HUES64 (cell line): ENCODE measurements at regions not wholly inside any gene's neighbourhood (a gene's known extent, or its start where the extent isn't known, plus 50 kb on each side); places are given as distances from the start of the nearest gene placed in this dataset.
"Not testable (repeated sequence)": the region's sequence is repeated elsewhere in the genome, so short reads cannot be mapped to it uniquely, and the experiment has no call there.

Experiments used
- H3K27ac ChIP-seq: 2 replicates; pipeline ENCODE4 v1.7.0; 2013; ENCODE audit warnings: low read depth, low read length, inconsistent platforms
- H3K27me3 ChIP-seq: 2 replicates; pipeline ENCODE4 v1.6.1; 2013; ENCODE audit warnings: mild to moderate bottlenecking, low read length; ENCODE audit not compliant: insufficient read depth
- H3K36me3 ChIP-seq: 2 replicates; pipeline ENCODE4 v1.6.1; 2013; ENCODE audit warnings: mild to moderate bottlenecking, low read length; ENCODE audit not compliant: insufficient read depth
- H3K4me1 ChIP-seq: 2 replicates; pipeline ENCODE4 v1.6.1; 2013; ENCODE audit warnings: mild to moderate bottlenecking, low read length, moderate library complexity; ENCODE audit not compliant: insufficient read depth
- H3K4me3 ChIP-seq: 2 replicates; pipeline ENCODE4 v1.5.1; 2013; ENCODE audit warnings: mild to moderate bottlenecking, low read length, moderate library complexity
- H3K9ac ChIP-seq: 2 replicates; pipeline ENCODE4 v1.6.1; 2013; ENCODE audit warnings: mild to moderate bottlenecking, low read depth, low read length
- H3K9me3 ChIP-seq: 2 replicates; pipeline ENCODE4 v1.6.1; 2013; ENCODE audit warnings: low read depth, low read length; ENCODE audit not compliant: insufficient read depth
- WGBS: fragments of 150-250, 120-280 bp; methylation state at CpG from one replicate; pipeline ENCODE4 v1.1.7; 2013; ENCODE audit warnings: missing lambda C conversion rate; 5-methylcytosine and 5-hydroxymethylcytosine counted together

GRCh38 chr13:19052931-19053330 lies 128.7 kb downstream of the TUBA3C start:
- no peaks in the 10 kb centered on the region for H3K36me3 ChIP-seq
- no peak overlapping the region for H3K9ac ChIP-seq
- H3K4me3 ChIP-seq: no peak overlapping the region
- WGBS: 86% methylated on average over 10 of the region's 11 CpGs
- H3K4me1 ChIP-seq: no peaks in the 10 kb centered on the region
- no peaks in the 10 kb centered on the region for H3K27me3 ChIP-seq
- H3K9me3 ChIP-seq: peaks cover 92% of the 10 kb centered on the region
- H3K27ac ChIP-seq: no peak overlapping the region

DNA sequence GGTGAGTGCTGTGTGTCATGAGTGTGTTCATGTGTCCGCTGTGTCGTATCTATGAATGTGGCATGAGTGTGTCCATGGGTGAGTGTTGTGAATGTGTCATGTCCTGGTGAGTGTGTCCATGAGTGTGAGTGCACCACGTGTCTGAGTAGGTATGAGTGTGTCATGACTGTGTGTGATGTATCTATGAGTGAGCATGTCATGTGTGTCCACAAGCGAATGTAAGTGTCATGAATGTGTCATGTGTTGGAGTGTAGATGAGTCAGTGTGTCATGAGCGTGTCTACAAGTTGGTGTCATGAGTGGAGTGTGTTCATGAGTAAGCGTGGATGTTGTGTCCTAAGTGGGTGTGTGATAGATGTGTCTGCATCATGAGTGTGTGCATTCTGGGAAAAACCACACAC lies 129.4 kb downstream of the TUBA3C start:
- no peaks in the 10 kb centered on the region for H3K4me1 ChIP-seq
- WGBS: 73% methylated on average over 6 of the region's 6 CpGs
- H3K4me3 ChIP-seq: no peak overlapping the region
- no peaks in the 10 kb centered on the region for H3K36me3 ChIP-seq
- peaks cover 92% of the 10 kb centered on the region for H3K9me3 ChIP-seq
- no peaks in the 10 kb centered on the region for H3K27me3 ChIP-seq
- H3K27ac ChIP-seq: no peak overlapping the region
- H3K9ac ChIP-seq: no peak overlapping the region

GRCh38 chr13:19050901-19051300 lies 130.7 kb downstream of the TUBA3C start:
- Histone ChIP-seq H3K4me3 (no peak overlapping the region), H3K9me3 (peaks cover 91% of the 10 kb centered on the region), H3K27me3 (no peaks in the 10 kb centered on the region), H3K27ac (no peak overlapping the region), H3K9ac (no peak overlapping the region), H3K4me1 (no peaks in the 10 kb centered on the region), H3K36me3 (no peaks in the 10 kb centered on the region)
- 73% methylated on average over 10 of the region's 10 CpGs for WGBS

DNA sequence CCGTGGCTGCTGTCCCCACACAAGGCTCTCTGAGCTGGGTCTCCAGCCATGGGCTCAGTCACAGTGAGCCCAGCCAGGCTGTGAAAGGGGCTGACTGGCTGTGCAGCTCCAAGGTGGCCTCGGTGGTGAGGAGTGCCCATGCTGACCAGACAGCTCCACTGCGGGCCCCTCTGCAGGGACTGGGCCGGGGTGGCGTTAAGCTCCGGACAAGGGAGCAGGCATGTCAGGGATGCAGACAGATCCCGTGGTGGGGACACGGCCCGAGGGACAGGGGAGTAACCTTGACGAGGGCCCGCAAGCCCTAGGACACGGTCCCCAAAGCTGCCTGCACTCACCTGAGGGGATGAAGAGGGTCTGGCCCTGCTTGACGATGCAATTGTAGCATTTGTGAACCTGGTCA lies 132.0 kb downstream of the TUBA3C start:
- H3K27me3 ChIP-seq, H3K4me3 ChIP-seq: not testable (repeated sequence)

GRCh38 chr13:19048381-19048780 lies 133.2 kb downstream of the TUBA3C start:
- Histone ChIP-seq H3K4me3 (no peak overlapping the region), H3K27ac (no peak overlapping the region), H3K9ac (no peak overlapping the region), H3K9me3 (peaks cover 89% of the 10 kb centered on the region), H3K4me1 (no peaks in the 10 kb centered on the region), H3K27me3 (no peaks in the 10 kb centered on the region), H3K36me3 (no peaks in the 10 kb centered on the region)
- WGBS: 79% methylated on average over 15 of the region's 15 CpGs

More for the DNA sequence above, 132.0 kb downstream of the TUBA3C start:
- WGBS: 87% methylated on average over 13 of the region's 13 CpGs
- not testable (repeated sequence) for H3K36me3 ChIP-seq, H3K27ac ChIP-seq, H3K4me1 ChIP-seq, H3K9ac ChIP-seq
- H3K9me3 ChIP-seq: peaks cover 91% of the 10 kb centered on the region

DNA sequence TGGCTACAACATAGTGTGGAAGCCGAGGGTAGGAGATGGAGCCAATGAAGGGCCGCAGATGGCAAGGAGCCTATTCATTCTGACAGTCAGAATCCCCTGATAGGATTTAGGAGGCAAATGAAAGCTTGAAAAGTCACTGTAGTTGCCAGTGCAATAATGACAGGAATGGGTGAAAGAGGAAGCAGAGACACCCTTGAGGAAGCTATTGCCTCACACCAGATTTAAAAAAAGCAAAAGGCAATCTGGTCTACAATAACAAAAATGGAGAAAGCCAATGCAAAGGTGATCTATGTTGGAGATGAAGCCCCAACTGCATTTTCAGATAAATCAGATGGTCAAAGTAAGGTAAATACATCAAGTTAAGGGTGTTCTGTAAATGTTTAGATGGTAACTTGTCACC lies 158.5 kb downstream of the TUBA3C start:
- 38% methylated on average over 2 of the region's 2 CpGs for WGBS
- no peak overlapping the region for H3K4me3 ChIP-seq
- H3K4me1 ChIP-seq: no peaks in the 10 kb centered on the region
- peaks cover 86% of the 10 kb centered on the region for H3K9me3 ChIP-seq
- no peaks in the 10 kb centered on the region for H3K27me3 ChIP-seq
- no peak overlapping the region for H3K9ac ChIP-seq
- H3K27ac ChIP-seq: no peak overlapping the region
- no peaks in the 10 kb centered on the region for H3K36me3 ChIP-seq

DNA sequence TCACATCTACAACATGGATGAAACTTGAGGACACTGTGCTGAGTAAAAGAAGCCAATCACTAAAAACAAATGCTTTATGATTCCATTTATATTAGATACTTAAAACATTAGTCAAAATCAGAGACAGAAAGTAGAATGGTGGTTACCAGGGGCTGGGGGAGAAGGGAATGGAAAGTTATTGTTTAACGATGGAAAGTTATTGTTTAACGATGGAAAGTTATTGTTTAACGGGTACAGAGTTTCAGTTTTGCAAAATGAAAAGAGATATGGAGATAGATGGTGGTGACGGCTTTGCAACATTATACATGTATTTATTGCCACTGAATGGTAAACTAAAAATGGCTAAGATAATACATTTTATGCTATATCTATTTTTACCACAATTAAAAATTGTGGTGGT lies 160.6 kb downstream of the TUBA3C start:
- Histone ChIP-seq H3K4me3 (no peak overlapping the region), H3K9ac (no peak overlapping the region), H3K27ac (no peak overlapping the region), H3K4me1 (no peaks in the 10 kb centered on the region), H3K36me3 (no peaks in the 10 kb centered on the region), H3K9me3 (peaks cover 90% of the 10 kb centered on the region), H3K27me3 (no peaks in the 10 kb centered on the region)
- WGBS: 77% methylated on average over 3 of the region's 4 CpGs

DNA sequence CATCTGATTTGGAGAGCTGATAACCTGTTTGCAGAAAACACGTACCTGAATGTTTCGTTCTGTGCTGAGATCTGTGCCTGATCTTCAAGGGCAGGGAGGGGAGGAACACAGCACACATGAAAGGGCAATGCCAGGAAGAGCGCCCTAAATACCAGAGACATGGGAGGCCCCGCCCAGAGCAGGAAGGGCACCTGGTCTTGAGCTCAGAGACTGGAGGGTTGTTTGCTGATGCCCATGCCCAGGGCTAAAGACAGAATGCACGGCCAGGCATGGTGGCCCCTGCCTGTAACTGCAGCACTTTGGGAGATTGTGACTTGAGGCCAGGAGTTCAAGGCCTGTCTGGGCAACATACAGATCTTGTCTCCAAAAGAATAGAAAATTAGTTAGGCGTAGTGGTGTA lies 183.2 kb downstream of the TUBA3C start:
- H3K9me3 ChIP-seq: peaks cover 95% of the 10 kb centered on the region
- H3K9ac ChIP-seq: no peak overlapping the region
- H3K4me3 ChIP-seq: no peak overlapping the region
- WGBS: 75% methylated on average over 6 of the region's 6 CpGs
- no peak overlapping the region for H3K27ac ChIP-seq
- H3K4me1 ChIP-seq: no peaks in the 10 kb centered on the region
- H3K36me3 ChIP-seq: no peaks in the 10 kb centered on the region
- H3K27me3 ChIP-seq: no peaks in the 10 kb centered on the region

GRCh38 chr13:18996627-18997051 lies 185.0 kb downstream of the TUBA3C start:
- H3K9me3 ChIP-seq: peaks cover 94% of the 10 kb centered on the region
- WGBS: 94% methylated on average over 1 of the region's 1 CpG

DNA sequence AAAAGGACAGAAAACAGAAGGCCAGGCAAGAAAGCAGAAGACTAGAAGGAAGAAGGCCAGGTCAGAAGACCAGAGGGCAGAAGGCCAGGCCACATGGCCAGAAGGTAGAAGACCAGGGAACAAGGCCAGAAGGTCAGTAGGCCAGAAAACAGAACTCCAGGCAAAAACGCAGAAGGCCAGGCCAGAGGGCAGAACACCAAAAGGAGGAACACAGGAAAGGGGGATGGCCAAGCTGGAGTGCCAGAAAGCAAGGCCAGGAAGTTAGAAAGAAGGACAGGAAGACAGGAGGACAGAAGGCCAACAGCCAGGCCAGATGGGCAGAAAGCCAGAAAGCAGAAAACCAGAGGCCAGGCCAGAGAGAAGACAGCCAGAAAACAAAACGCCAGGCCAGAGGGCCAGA lies 185.4 kb downstream of the TUBA3C start:
- H3K9ac ChIP-seq: no peak overlapping the region
- no peak overlapping the region for H3K27ac ChIP-seq
- H3K4me1 ChIP-seq: no peaks in the 10 kb centered on the region
- no peaks in the 10 kb centered on the region for H3K36me3 ChIP-seq
- no peak overlapping the region for H3K4me3 ChIP-seq
- WGBS: 29% methylated on average over 2 of the region's 2 CpGs
- H3K27me3 ChIP-seq: no peaks in the 10 kb centered on the region
- peaks cover 94% of the 10 kb centered on the region for H3K9me3 ChIP-seq

More at GRCh38 chr13:18996627-18997051, 185.0 kb downstream of the TUBA3C start:
- Histone ChIP-seq H3K9ac (no peak overlapping the region), H3K27me3 (no peaks in the 10 kb centered on the region), H3K4me3 (no peak overlapping the region), H3K4me1 (no peaks in the 10 kb centered on the region), H3K36me3 (no peaks in the 10 kb centered on the region), H3K27ac (no peak overlapping the region)

GRCh38 chr13:18995259-18995873 lies 186.3 kb downstream of the TUBA3C start:
- Histone ChIP-seq H3K27me3 (no peaks in the 10 kb centered on the region), H3K9ac (no peak overlapping the region), H3K36me3 (no peaks in the 10 kb centered on the region), H3K4me3 (no peak overlapping the region), H3K4me1 (no peaks in the 10 kb centered on the region), H3K27ac (no peak overlapping the region), H3K9me3 (peaks cover 97% of the 10 kb centered on the region)
- 80% methylated on average over 1 of the region's 1 CpG for WGBS
